ENCODE measurements at regions not wholly inside any gene's neighbourhood (a gene's known extent, or its start where the extent isn't known, plus 50 kb on each side); places are given as distances from the start of the nearest gene placed in this dataset.

- no peak for DNase-seq (ENCODE audit: low read depth)
Observed at GRCh38 chr1:244945109-244945671, 80.8 kb upstream of the HNRNPU start.

- DNase-seq (ENCODE audit: low read depth), result no peak
Observed at GRCh38 chr1:244941121-244941520, 76.8 kb upstream of the HNRNPU start.

- DNase-seq (ENCODE audit: low read depth), result no peak
Observed at GRCh38 chr1:244937099-244937498, 72.8 kb upstream of the HNRNPU start.

GRCh38 chr1:244920911-244921761, 56.8 kb upstream of the HNRNPU start:
- DNase-seq (ENCODE audit: low read depth), result no peak

- DNase-seq (ENCODE audit: low read depth), result no peak
Observed at GRCh38 chr1:244919320-244920282, 55.3 kb upstream of the HNRNPU start.

- no peak for DNase-seq (ENCODE audit: low read depth)
Observed at GRCh38 chr1:244918421-244919319, 54.3 kb upstream of the HNRNPU start.

- no peak for DNase-seq (ENCODE audit: low read depth)
Observed at GRCh38 chr1:244917073-244917670, 52.8 kb upstream of the HNRNPU start.

GRCh38 chr1:244915736-244916135, 51.4 kb upstream of the HNRNPU start:
- no peak for DNase-seq (ENCODE audit: low read depth)

- no peak for DNase-seq (ENCODE audit: low read depth)
Observed at GRCh38 chr1:244914761-244915160, 50.4 kb upstream of the HNRNPU start.
